DOHH2 (cell line): ENCODE measurements at regions not wholly inside any gene's neighbourhood (a gene's known extent, or its start where the extent isn't known, plus 50 kb on each side); places are given as distances from the start of the nearest gene placed in this dataset.

Source experiments
- EZH2phosphoT487 ChIP-seq: fragments of 200-600 bp; sonication (generic); IDR thresholded peaks from 2 replicates; pipeline ENCODE4 v1.6.1; 2017; ENCODE audit warnings: borderline replicate concordance, mild to moderate bottlenecking, antibody characterized with exemption, low read length, moderate library complexity, mixed read lengths
- TF ChIP-seq, protein P1 (sequence below): fragments of 200-600 bp; sonication (generic); IDR thresholded peaks from one replicate; pipeline ENCODE4 v1.5.1; 2014; ENCODE audit warnings: antibody characterized with exemption, mild to moderate bottlenecking, low read depth, low read length; ENCODE audit not compliant: poor library complexity, severe bottlenecking

DNA sequence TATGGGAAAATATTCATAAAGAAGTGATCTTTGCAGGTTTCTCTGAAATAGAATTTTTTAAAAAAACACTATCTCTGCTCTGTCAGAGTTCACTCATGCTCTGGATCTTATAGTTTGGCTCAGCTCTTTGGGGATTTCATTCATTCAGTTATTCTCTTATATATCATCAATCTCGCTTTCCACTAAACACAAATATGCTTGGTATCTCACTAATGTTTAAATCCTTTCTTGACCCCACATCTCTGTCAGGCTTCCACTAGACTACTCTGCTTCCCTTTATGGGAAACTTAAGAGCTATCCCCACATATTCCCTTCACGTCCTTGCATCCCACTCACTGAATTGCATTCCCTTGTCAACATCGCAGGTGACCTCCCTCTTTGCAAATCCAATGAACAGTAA lies 396.1 kb downstream of the ENC1 start:
- TF ChIP-seq, protein P1, sequence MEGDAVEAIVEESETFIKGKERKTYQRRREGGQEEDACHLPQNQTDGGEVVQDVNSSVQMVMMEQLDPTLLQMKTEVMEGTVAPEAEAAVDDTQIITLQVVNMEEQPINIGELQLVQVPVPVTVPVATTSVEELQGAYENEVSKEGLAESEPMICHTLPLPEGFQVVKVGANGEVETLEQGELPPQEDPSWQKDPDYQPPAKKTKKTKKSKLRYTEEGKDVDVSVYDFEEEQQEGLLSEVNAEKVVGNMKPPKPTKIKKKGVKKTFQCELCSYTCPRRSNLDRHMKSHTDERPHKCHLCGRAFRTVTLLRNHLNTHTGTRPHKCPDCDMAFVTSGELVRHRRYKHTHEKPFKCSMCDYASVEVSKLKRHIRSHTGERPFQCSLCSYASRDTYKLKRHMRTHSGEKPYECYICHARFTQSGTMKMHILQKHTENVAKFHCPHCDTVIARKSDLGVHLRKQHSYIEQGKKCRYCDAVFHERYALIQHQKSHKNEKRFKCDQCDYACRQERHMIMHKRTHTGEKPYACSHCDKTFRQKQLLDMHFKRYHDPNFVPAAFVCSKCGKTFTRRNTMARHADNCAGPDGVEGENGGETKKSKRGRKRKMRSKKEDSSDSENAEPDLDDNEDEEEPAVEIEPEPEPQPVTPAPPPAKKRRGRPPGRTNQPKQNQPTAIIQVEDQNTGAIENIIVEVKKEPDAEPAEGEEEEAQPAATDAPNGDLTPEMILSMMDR: no peak
- TF ChIP-seq EZH2phosphoT487: no peak
